Liver (tissue), 7 donors: ENCODE measurements at regions not wholly inside any gene's neighbourhood (a gene's known extent, or its start where the extent isn't known, plus 50 kb on each side); places are given as distances from the start of the nearest gene placed in this dataset.

ENCODE experiments used
- DNase-seq: peaks from one replicate; pipeline ENCODE4 v3.0.0-alpha.2; 2017; ENCODE audit warnings: low spot score
- H3K27ac ChIP-seq, 2 donors: one replicate each; pipeline ENCODE4 v1.7.0; 2013; ENCODE audit warnings: inconsistent platforms in 2 of 2, low read length in 2 of 2, control low read depth in 1 of 2, low read depth in 1 of 2, mild to moderate bottlenecking in 1 of 2
- H3K27me3 ChIP-seq, 4 donors: one replicate each; pipeline versions ENCODE4 v1.6.1 to v1.7.0; 2013; ENCODE audit warnings: low read length in 3 of 4, inconsistent platforms in 1 of 4, mild to moderate bottlenecking in 1 of 4, moderate library complexity in 1 of 4; ENCODE audit not compliant: control insufficient read depth in 4 of 4, insufficient read depth in 4 of 4
- H3K36me3 ChIP-seq, 4 donors: one replicate each; pipeline versions ENCODE4 v1.6.1 to v1.7.0; 2013; ENCODE audit warnings: low read length in 3 of 4, mild to moderate bottlenecking in 3 of 4, low read depth in 1 of 4, moderate library complexity in 1 of 4; ENCODE audit not compliant: control insufficient read depth in 4 of 4, insufficient read depth in 3 of 4
- H3K4me1 ChIP-seq, 4 donors: one replicate each; pipeline versions ENCODE4 v1.6.1 to v1.7.0; 2013; ENCODE audit warnings: low read length in 3 of 4, mild to moderate bottlenecking in 3 of 4, moderate library complexity in 1 of 4; ENCODE audit not compliant: control insufficient read depth in 4 of 4, insufficient read depth in 4 of 4
- H3K4me3 ChIP-seq, 3 donors: one replicate each; pipeline versions ENCODE4 v1.6.1 to v1.7.0; 2013; ENCODE audit warnings: low read length in 3 of 3, control low read depth in 1 of 3, low read depth in 1 of 3, mild to moderate bottlenecking in 1 of 3
- H3K9ac ChIP-seq, 2 donors: one replicate each; pipeline ENCODE4 v1.7.0; 2013; ENCODE audit warnings: low read length in 2 of 2, mild to moderate bottlenecking in 2 of 2, moderate library complexity in 2 of 2, control low read depth in 1 of 2, low read depth in 1 of 2
- H3K9me3 ChIP-seq, 4 donors: one replicate each; pipeline versions ENCODE4 v1.6.1 to v1.7.0; 2013; ENCODE audit warnings: low read length in 3 of 4; ENCODE audit not compliant: control insufficient read depth in 4 of 4
- ATF3 ChIP-seq: IDR thresholded peaks from 2 replicates; pipeline ENCODE4 v1.6.1; 2016; ENCODE audit warnings: antibody characterized with exemption
- EGR1 ChIP-seq, 2 donors: IDR thresholded peaks; 2 replicates each; pipeline ENCODE4 v1.6.1; 2016 to 2018; ENCODE audit warnings: antibody characterized with exemption in 2 of 2, low read depth in 2 of 2
- FOXA1 ChIP-seq: IDR thresholded peaks from 2 replicates; pipeline ENCODE4 v1.6.1; 2016; ENCODE audit warnings: antibody characterized with exemption
- FOXA2 ChIP-seq: IDR thresholded peaks from 2 replicates; pipeline ENCODE4 v1.6.1; 2016; ENCODE audit warnings: antibody characterized with exemption
- GABPA ChIP-seq, 2 donors: IDR thresholded peaks in 1 of 2; conservative IDR thresholded peaks in 1 of 2; 2 replicates each; pipeline ENCODE4 v1.6.1; 2016; ENCODE audit warnings: antibody characterized with exemption in 2 of 2, mild to moderate bottlenecking in 1 of 2, moderate library complexity in 1 of 2
- HNF4A ChIP-seq, 2 donors: conservative IDR thresholded peaks; 2 replicates each; pipeline ENCODE4 v1.6.1; 2016; ENCODE audit warnings: antibody characterized with exemption in 2 of 2, mild to moderate bottlenecking in 2 of 2
- HNF4G ChIP-seq: IDR thresholded peaks from 2 replicates; pipeline ENCODE4 v1.6.1; 2016; ENCODE audit warnings: antibody characterized with exemption
- JUND ChIP-seq, 2 donors: IDR thresholded peaks; 2 replicates each; pipeline ENCODE4 v1.6.1; 2016; ENCODE audit warnings: antibody characterized with exemption in 2 of 2
- MAX ChIP-seq: IDR thresholded peaks from 2 replicates; pipeline ENCODE4 v1.6.1; 2016; ENCODE audit warnings: antibody characterized with exemption
- REST ChIP-seq: IDR thresholded peaks from 2 replicates; pipeline ENCODE4 v1.6.1; 2016; ENCODE audit warnings: antibody characterized with exemption, mild to moderate bottlenecking
- RXRA ChIP-seq, 2 donors: IDR thresholded peaks; 2 replicates each; pipeline ENCODE4 v1.6.1; 2017 to 2018; ENCODE audit warnings: antibody characterized with exemption in 2 of 2, mild to moderate bottlenecking in 1 of 2
- SP1 ChIP-seq: IDR thresholded peaks from 2 replicates; pipeline ENCODE4 v1.6.1; 2018; ENCODE audit warnings: antibody characterized with exemption, mild to moderate bottlenecking
- ZBTB33 ChIP-seq: IDR thresholded peaks from 2 replicates; pipeline ENCODE4 v1.6.1; 2016; ENCODE audit warnings: antibody characterized with exemption
- WGBS: extraction: QIAGEN DNeasy Blood & Tissue Kit; methylation state at CpG from one replicate; pipeline ENCODE4 v1.1.7; 2013; 5-methylcytosine and 5-hydroxymethylcytosine counted together
- donor health status: healthy.
- donor health status: healthy.
- donor health status: healthy.
- donor health status: healthy.

GRCh38 chrX:137236837-137237236, 203.0 kb upstream of the GPR101 start:
- TF ChIP-seq FOXA1 (no peak), HNF4A (conservative IDR thresholded peaks at IDR 0.05) (peak; percentile 30 to 59), RXRA (IDR thresholded peaks at IDR 0.05) (peak in 1 of 2 donors; percentile 50)
- DNase-seq: no peak
- no peak overlapping the region for H3K4me3 ChIP-seq
- no peak overlapping the region for H3K9ac ChIP-seq
- H3K9me3 ChIP-seq: no peaks in the 10 kb centered on the region
- no peaks in the 10 kb centered on the region for H3K36me3 ChIP-seq
- 26% methylated on average over 4 of the region's 4 CpGs for WGBS
- peaks cover 0 to 3% (median 0%) of the 10 kb centered on the region in 4 donors for H3K27me3 ChIP-seq
- H3K4me1 ChIP-seq: peaks cover 0 to 6% (median 2%) of the 10 kb centered on the region in 4 donors
- no peak overlapping the region for H3K27ac ChIP-seq

GRCh38 chrX:137234651-137235402, 201.0 kb upstream of the GPR101 start:
- H3K9me3 ChIP-seq: no peaks in the 10 kb centered on the region
- DNase-seq: no peak
- no peak overlapping the region for H3K9ac ChIP-seq
- no peak for TF ChIP-seq HNF4G
- no peak for TF ChIP-seq JUND (IDR thresholded peaks at IDR 0.05)
- TF ChIP-seq HNF4A (conservative IDR thresholded peaks at IDR 0.05): no peak
- no peak for TF ChIP-seq ZBTB33
- no peak for TF ChIP-seq ATF3
- TF ChIP-seq GABPA (IDR thresholded peaks at IDR 0.05 in 1 of 2, conservative IDR thresholded peaks at IDR 0.05 in 1 of 2): no peak
- TF ChIP-seq EGR1 (IDR thresholded peaks at IDR 0.05; ENCODE audit: low read depth in 2 of 2): no peak
- 77% methylated on average over 6 of the region's 6 CpGs for WGBS
- H3K27me3 ChIP-seq: peaks cover 0 to 3% (median 0%) of the 10 kb centered on the region in 4 donors
- no peak overlapping the region for H3K27ac ChIP-seq
- peaks cover 0 to 6% (median 2%) of the 10 kb centered on the region in 4 donors for H3K4me1 ChIP-seq
- no peak overlapping the region for H3K4me3 ChIP-seq
- no peaks in the 10 kb centered on the region for H3K36me3 ChIP-seq

GRCh38 chrX:137233478-137233877, 199.7 kb upstream of the GPR101 start:
- Histone ChIP-seq H3K27me3 (no peaks in the 10 kb centered on the region), H3K9me3 (no peaks in the 10 kb centered on the region), H3K9ac (no peak overlapping the region), H3K36me3 (no peaks in the 10 kb centered on the region), H3K4me3 (no peak overlapping the region), H3K4me1 (peaks cover 0 to 6% (median 2%) of the 10 kb centered on the region in 4 donors), H3K27ac (no peak overlapping the region)
- DNase-seq: no peak
- peak in 1 of 2 donors; percentile 11 for TF ChIP-seq HNF4A (conservative IDR thresholded peaks at IDR 0.05)
- no peak for TF ChIP-seq ATF3
- TF ChIP-seq EGR1 (IDR thresholded peaks at IDR 0.05; ENCODE audit: low read depth in 2 of 2): no peak
- TF ChIP-seq SP1: no peak
- no peak for TF ChIP-seq FOXA1
- no peak for TF ChIP-seq FOXA2
- TF ChIP-seq ZBTB33: no peak
- no peak for TF ChIP-seq GABPA (IDR thresholded peaks at IDR 0.05 in 1 of 2, conservative IDR thresholded peaks at IDR 0.05 in 1 of 2)
- TF ChIP-seq REST: no peak
- peak; percentile 32 to 67 for TF ChIP-seq RXRA (IDR thresholded peaks at IDR 0.05)
- no peak for TF ChIP-seq JUND (IDR thresholded peaks at IDR 0.05)
- no peak for TF ChIP-seq MAX
- 21% methylated on average over 3 of the region's 3 CpGs for WGBS
